Erythroblast (primary cell): ENCODE measurements at regions not wholly inside any gene's neighbourhood (a gene's known extent, or its start where the extent isn't known, plus 50 kb on each side); places are given as distances from the start of the nearest gene placed in this dataset.

Source experiments
- GATA1 ChIP-seq: IDR thresholded peaks from 2 replicates; pipeline ENCODE4 v1.6.1; 2011; ENCODE audit warnings: low read depth, mild to moderate bottlenecking, control low read depth, low read length, moderate library complexity
- POLR2A ChIP-seq: IDR thresholded peaks from 2 replicates; pipeline ENCODE4 v1.6.1; 2011; ENCODE audit warnings: mild to moderate bottlenecking, low read length

DNA sequence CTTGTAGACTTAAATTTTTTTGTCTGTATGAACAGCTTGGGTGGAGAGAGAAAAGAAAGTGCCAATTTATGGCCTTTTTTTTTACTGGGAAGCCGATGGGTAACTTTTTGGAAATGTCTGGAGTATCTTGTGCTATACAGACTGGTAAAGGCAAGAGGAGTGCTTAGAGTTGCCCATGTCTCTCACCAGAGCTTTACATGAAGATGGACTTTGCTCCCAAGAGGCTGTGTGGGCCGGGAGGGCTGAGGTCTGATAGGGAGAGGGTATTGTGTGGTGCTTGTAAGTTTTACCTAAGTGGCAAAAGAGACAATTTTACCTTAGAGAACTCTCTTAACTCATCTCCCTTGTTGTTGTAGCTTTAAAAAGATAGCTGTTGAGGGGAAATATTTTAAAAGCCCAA is 203.2 kb downstream of the SEMA6A start:
- TF ChIP-seq POLR2A (no peak), GATA1 (no peak)
